Fibroblast of lung (primary cell): ENCODE measurements at regions not wholly inside any gene's neighbourhood (a gene's known extent, or its start where the extent isn't known, plus 50 kb on each side); places are given as distances from the start of the nearest gene placed in this dataset.

Experiments used
- DNase-seq, 2 donors: peaks; one replicate each; pipeline versions ENCODE4 v3.0.0 to v3.0.0-alpha.2; 2010; ENCODE audit warnings: low read depth in 2 of 2
- H2AFZ ChIP-seq: 2 replicates; pipeline ENCODE4 v1.5.1; 2012; ENCODE audit warnings: low read length, control low read depth, inconsistent platforms
- H3K27ac ChIP-seq: 2 replicates; pipeline ENCODE4 v1.5.1; 2011; ENCODE audit warnings: low read length, control low read depth; ENCODE audit not compliant: insufficient read depth
- H3K27me3 ChIP-seq: 2 replicates; pipeline ENCODE4 v1.5.1; 2011; ENCODE audit warnings: mild to moderate bottlenecking, low read length; ENCODE audit not compliant: control insufficient read depth, insufficient read depth
- H3K36me3 ChIP-seq: 2 replicates; pipeline ENCODE4 v1.5.1; 2011; ENCODE audit warnings: low read length; ENCODE audit not compliant: control insufficient read depth, insufficient read depth
- H3K4me1 ChIP-seq: 2 replicates; pipeline ENCODE4 v1.5.1; 2011; ENCODE audit warnings: low read length; ENCODE audit not compliant: control insufficient read depth, insufficient read depth; ENCODE audit errors: extremely low read depth
- H3K4me2 ChIP-seq: 2 replicates; pipeline ENCODE4 v1.5.1; 2011; ENCODE audit warnings: low read length, control low read depth; ENCODE audit not compliant: insufficient read depth; ENCODE audit errors: extremely low read depth
- H3K4me3 ChIP-seq, 4 experiments: fragments of 200-600 bp in 1 of 4; sonication (generic) in 1 of 4; replicated peaks in 1 of 4; 2 replicates each; pipeline ENCODE4 v1.5.1; 2011 to 2016; ENCODE audit warnings: low read length in 4 of 4, low read depth in 3 of 4, mild to moderate bottlenecking in 3 of 4, control low read depth in 2 of 4, inconsistent platforms in 1 of 4, mixed read lengths in 1 of 4; ENCODE audit not compliant: insufficient read depth in 1 of 4; ENCODE audit errors: control extremely low read depth in 1 of 4
- H3K79me2 ChIP-seq: 2 replicates; pipeline ENCODE4 v1.5.1; 2012; ENCODE audit warnings: mild to moderate bottlenecking, low read length, inconsistent platforms; ENCODE audit not compliant: control insufficient read depth, insufficient read depth
- H3K9ac ChIP-seq: 2 replicates; pipeline ENCODE4 v1.5.1; 2011; ENCODE audit warnings: mild to moderate bottlenecking, low read length, control low read depth; ENCODE audit not compliant: insufficient read depth
- H3K9me3 ChIP-seq: 2 replicates; pipeline ENCODE4 v1.5.1; 2012; ENCODE audit warnings: low read depth, low read length; ENCODE audit not compliant: control insufficient read depth, insufficient read depth
- H4K20me1 ChIP-seq: 2 replicates; pipeline ENCODE4 v1.5.1; 2011; ENCODE audit warnings: low read length; ENCODE audit not compliant: control insufficient read depth, insufficient read depth; ENCODE audit errors: extremely low read depth
- CTCF ChIP-seq, 2 donors: IDR thresholded peaks in 1 of 2; conservative IDR thresholded peaks in 1 of 2; 1 replicate in 1 of 2; 2 replicates in 1 of 2; pipeline ENCODE4 v1.5.1; 2011 to 2012; ENCODE audit warnings: low read length in 2 of 2, control low read depth in 1 of 2, inconsistent platforms in 1 of 2, low read depth in 1 of 2, mild to moderate bottlenecking in 1 of 2
- EZH2 ChIP-seq: IDR thresholded peaks from 2 replicates; pipeline ENCODE4 v1.5.1; 2012; ENCODE audit warnings: low read length, control low read depth, mild to moderate bottlenecking; ENCODE audit errors: missing control alignments

GRCh38 chr10:111956841-111957240 is 226.7 kb downstream of the GPAM start:
- no peak overlapping the region for H2AFZ ChIP-seq
- no peak for DNase-seq
- H4K20me1 ChIP-seq, result no peaks in the 10 kb centered on the region
- H3K27me3 ChIP-seq, result no peaks in the 10 kb centered on the region
- no peak overlapping the region for H3K4me2 ChIP-seq
- H3K79me2 ChIP-seq, result no peaks in the 10 kb centered on the region
- no peak overlapping the region for H3K27ac ChIP-seq
- no peak overlapping the region for H3K4me3 ChIP-seq
- H3K36me3 ChIP-seq, result no peaks in the 10 kb centered on the region
- H3K9ac ChIP-seq, result no peak overlapping the region
- H3K9me3 ChIP-seq, result no peaks in the 10 kb centered on the region
- no peaks in the 10 kb centered on the region for H3K4me1 ChIP-seq
- TF ChIP-seq CTCF (conservative IDR thresholded peaks at IDR 0.05 in 1 of 2, IDR thresholded peaks at IDR 0.05 in 1 of 2; ENCODE audit: low read depth in 1 of 2, low read length in 2 of 2), result no peak
- no peak for TF ChIP-seq EZH2

GRCh38 chr10:111962951-111963350 is 220.6 kb downstream of the GPAM start:
- no peaks in the 10 kb centered on the region for H3K36me3 ChIP-seq
- H3K4me1 ChIP-seq, result no peaks in the 10 kb centered on the region
- no peak for TF ChIP-seq CTCF (conservative IDR thresholded peaks at IDR 0.05 in 1 of 2, IDR thresholded peaks at IDR 0.05 in 1 of 2; ENCODE audit: low read depth in 1 of 2, low read length in 2 of 2)

GRCh38 chr10:111967116-111967515 is 216.4 kb downstream of the GPAM start:
- Histone ChIP-seq H3K36me3 (no peaks in the 10 kb centered on the region), H3K4me2 (no peak overlapping the region), H3K9ac (no peak overlapping the region), H3K27me3 (no peaks in the 10 kb centered on the region), H3K79me2 (no peaks in the 10 kb centered on the region), H3K4me1 (no peaks in the 10 kb centered on the region), H2AFZ (no peak overlapping the region), H3K4me3 (no peak overlapping the region), H3K9me3 (no peaks in the 10 kb centered on the region), H4K20me1 (no peaks in the 10 kb centered on the region), H3K27ac (no peak overlapping the region)
- no peak for TF ChIP-seq EZH2
- TF ChIP-seq CTCF (conservative IDR thresholded peaks at IDR 0.05 in 1 of 2, IDR thresholded peaks at IDR 0.05 in 1 of 2; ENCODE audit: low read depth in 1 of 2, low read length in 2 of 2), result no peak
- no peak for DNase-seq

More at GRCh38 chr10:111962951-111963350, 220.6 kb downstream of the GPAM start:
- Histone ChIP-seq H3K79me2 (no peaks in the 10 kb centered on the region), H4K20me1 (no peaks in the 10 kb centered on the region), H3K9me3 (no peaks in the 10 kb centered on the region), H3K27ac (no peak overlapping the region), H2AFZ (no peak overlapping the region), H3K4me3 (no peak overlapping the region), H3K4me2 (no peak overlapping the region), H3K9ac (no peak overlapping the region), H3K27me3 (no peaks in the 10 kb centered on the region)
- DNase-seq, result no peak
